Right atrium auricular region (tissue), 2 donors: ENCODE measurements at regions not wholly inside any gene's neighbourhood (a gene's known extent, or its start where the extent isn't known, plus 50 kb on each side); places are given as distances from the start of the nearest gene placed in this dataset.

ENCODE experiments used
- DNase-seq: peaks from one replicate; pipeline ENCODE4 v3.0.0-alpha.2; 2019; ENCODE audit warnings: low spot score
- H3K27ac ChIP-seq, 2 donors: fragments of 200-600 bp; sonication (generic); 1 replicate in 1 of 2; 2 replicates in 1 of 2; pipeline ENCODE4 v1.5.1; 2016 to 2019
- H3K27me3 ChIP-seq, 2 donors: fragments of 200-600 bp; sonication (generic); one replicate each; pipeline versions ENCODE4 v1.5.1 to v1.6.0; 2017 to 2019
- H3K36me3 ChIP-seq: fragments of 200-600 bp; sonication (generic); one replicate; pipeline ENCODE4 v1.5.1; 2016
- H3K4me1 ChIP-seq, 2 donors: fragments of 200-600 bp; sonication (generic); one replicate each; pipeline versions ENCODE4 v1.5.1 to v1.6.0; 2017 to 2019
- H3K4me3 ChIP-seq, 2 donors: fragments of 200-600 bp; sonication (generic); 1 replicate in 1 of 2; 2 replicates in 1 of 2; pipeline ENCODE4 v1.5.1; 2017 to 2019; ENCODE audit warnings: mild to moderate bottlenecking in 1 of 2, moderate library complexity in 1 of 2
- H3K9me3 ChIP-seq, 2 donors: fragments of 200-600 bp; sonication (generic); one replicate each; pipeline ENCODE4 v1.5.1; 2019
- CTCF ChIP-seq, 2 donors: fragments of 200-600 bp; sonication (generic); IDR thresholded peaks; one replicate each; pipeline ENCODE4 v1.5.1; 2019; ENCODE audit warnings: antibody characterized with exemption in 2 of 2

DNA sequence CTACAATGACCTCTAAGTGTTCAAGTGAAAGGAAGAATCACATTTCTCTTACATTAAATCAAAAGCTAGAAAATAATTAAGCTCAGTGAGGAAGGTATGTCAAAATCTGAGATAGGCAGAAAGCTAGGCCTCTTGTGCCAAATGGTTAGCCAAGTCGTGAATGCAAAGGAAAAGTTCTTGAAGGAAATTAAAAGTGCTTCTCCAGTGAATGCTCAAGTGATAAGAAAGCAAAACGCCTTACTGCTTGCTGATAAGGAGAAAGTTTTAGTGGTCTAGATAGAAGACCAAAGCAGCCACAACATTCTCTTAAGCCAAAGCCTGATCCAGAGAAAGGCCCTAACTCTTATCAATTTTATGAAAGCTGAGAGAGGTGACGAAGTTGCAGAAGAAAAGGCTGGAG lies 932.3 kb upstream of the ACVR2A start:
- no peak for DNase-seq
- no peaks in the 10 kb centered on the region for H3K36me3 ChIP-seq
- no peaks in the 10 kb centered on the region for H3K4me1 ChIP-seq
- H3K4me3 ChIP-seq = no peak overlapping the region
- H3K9me3 ChIP-seq = no peaks in the 10 kb centered on the region
- TF ChIP-seq CTCF (IDR thresholded peaks at IDR 0.05) = no peak
- no peaks in the 10 kb centered on the region for H3K27me3 ChIP-seq
- H3K27ac ChIP-seq = no peak overlapping the region

- Histone ChIP-seq H3K4me1 (no peaks in the 10 kb centered on the region), H3K9me3 (no peaks in the 10 kb centered on the region), H3K36me3 (no peaks in the 10 kb centered on the region), H3K27ac (no peak overlapping the region), H3K4me3 (no peak overlapping the region), H3K27me3 (no peaks in the 10 kb centered on the region)
- TF ChIP-seq CTCF (IDR thresholded peaks at IDR 0.05) = no peak
- DNase-seq = no peak
Observed at GRCh38 chr2:146908776-146909175, 936.1 kb upstream of the ACVR2A start.

DNA sequence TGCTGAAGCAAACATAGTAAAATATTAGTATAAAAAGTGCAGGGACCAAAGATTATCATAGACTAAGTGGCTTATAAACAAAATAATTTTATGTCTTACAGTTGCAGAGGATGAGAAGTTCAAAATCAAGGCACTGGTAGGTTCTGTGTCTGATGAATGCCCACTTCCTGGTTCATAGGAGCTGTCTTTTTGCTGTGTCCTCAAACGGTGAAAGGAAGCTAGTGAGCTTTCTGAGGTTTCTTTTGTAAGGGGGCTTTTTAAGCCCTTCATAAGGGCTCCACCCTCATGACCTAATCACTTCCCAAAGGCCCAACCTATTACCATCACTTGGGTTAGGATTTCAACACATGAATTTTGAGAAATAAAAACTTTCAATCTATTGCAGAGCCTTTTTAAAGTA lies 946.7 kb upstream of the ACVR2A start:
- no peak for DNase-seq
- Histone ChIP-seq H3K9me3 (no peaks in the 10 kb centered on the region), H3K4me3 (no peak overlapping the region), H3K27me3 (no peaks in the 10 kb centered on the region), H3K4me1 (no peaks in the 10 kb centered on the region), H3K27ac (no peak overlapping the region), H3K36me3 (no peaks in the 10 kb centered on the region)
- no peak for TF ChIP-seq CTCF (IDR thresholded peaks at IDR 0.05)

GRCh38 chr2:146894514-146894913 lies 950.3 kb upstream of the ACVR2A start:
- Histone ChIP-seq H3K27me3 (no peaks in the 10 kb centered on the region), H3K9me3 (no peaks in the 10 kb centered on the region), H3K27ac (no peak overlapping the region), H3K36me3 (no peaks in the 10 kb centered on the region), H3K4me1 (no peaks in the 10 kb centered on the region), H3K4me3 (no peak overlapping the region)
- no peak for TF ChIP-seq CTCF (IDR thresholded peaks at IDR 0.05)
- no peak for DNase-seq

DNA sequence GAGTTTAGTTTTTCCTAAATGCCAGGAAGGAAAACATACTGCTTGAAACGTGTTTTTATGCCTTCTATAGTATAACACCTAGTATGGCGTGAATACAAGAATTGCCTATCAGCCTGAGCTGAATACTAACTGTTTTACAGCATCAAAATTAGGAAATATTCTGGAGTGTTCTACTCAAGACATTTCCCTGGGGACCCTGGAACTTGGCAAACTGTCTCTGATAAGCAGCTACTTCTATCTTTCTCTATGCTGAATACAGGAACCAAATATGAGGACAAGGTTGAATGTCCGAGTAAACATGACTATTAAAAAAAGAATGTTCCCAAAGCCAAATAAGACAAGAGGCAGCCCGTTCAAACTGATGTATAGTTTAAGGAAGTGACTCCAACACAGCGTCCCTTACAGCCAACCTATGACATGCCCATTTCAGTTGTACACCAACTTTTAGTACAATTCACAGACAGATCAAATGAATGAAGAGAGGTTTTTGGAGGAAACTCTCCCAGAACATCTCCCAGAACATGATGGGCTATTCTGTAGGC lies 951.3 kb upstream of the ACVR2A start:
- no peak for DNase-seq

More for the DNA sequence above, 951.3 kb upstream of the ACVR2A start:
- Histone ChIP-seq H3K36me3 (no peaks in the 10 kb centered on the region), H3K27me3 (no peaks in the 10 kb centered on the region), H3K4me3 (no peak overlapping the region), H3K9me3 (no peaks in the 10 kb centered on the region), H3K27ac (no peak overlapping the region), H3K4me1 (no peaks in the 10 kb centered on the region)
- no peak for TF ChIP-seq CTCF (IDR thresholded peaks at IDR 0.05)
